CD8-positive, alpha-beta memory T cell (primary cell): ENCODE measurements at regions not wholly inside any gene's neighbourhood (a gene's known extent, or its start where the extent isn't known, plus 50 kb on each side); places are given as distances from the start of the nearest gene placed in this dataset.

ENCODE experiments used
- CTCF ChIA-PET: fragments of 350-600 bp; sonication (Branson Sonifier 250); formaldehyde crosslinking; loops from one replicate; lab custom pipeline; 2021; ENCODE audit warnings: antibody characterized with exemption; lab: Charles Lee
- POLR2A ChIA-PET: fragments of 350-600 bp; sonication (Branson Sonifier 250); formaldehyde crosslinking; loops from one replicate; lab custom pipeline; 2021; ENCODE audit warnings: antibody characterized with exemption; lab: Charles Lee
- DNase-seq, 5 donors: peaks; one replicate each; pipeline versions ENCODE4 v3.0.0 to v3.0.0-alpha.2; 2020 to 2022; ENCODE audit warnings: mixed read lengths in 1 of 5
- H3K27ac ChIP-seq: one replicate; pipeline ENCODE4 v1.7.0; 2013; ENCODE audit warnings: low read depth, mild to moderate bottlenecking, low read length, moderate library complexity
- H3K27me3 ChIP-seq: 2 replicates; pipeline ENCODE4 v1.7.0; 2013; ENCODE audit warnings: low read length, mild to moderate bottlenecking; ENCODE audit not compliant: insufficient read depth, poor library complexity, severe bottlenecking
- H3K36me3 ChIP-seq: 2 replicates; pipeline ENCODE4 v1.7.0; 2013; ENCODE audit warnings: mild to moderate bottlenecking, low read length, moderate library complexity; ENCODE audit not compliant: insufficient read depth
- H3K4me1 ChIP-seq: 2 replicates; pipeline ENCODE4 v1.7.0; 2013; ENCODE audit warnings: mild to moderate bottlenecking, low read length, moderate library complexity; ENCODE audit not compliant: insufficient read depth
- H3K4me3 ChIP-seq: 2 replicates; pipeline ENCODE4 v1.7.0; 2013; ENCODE audit warnings: mild to moderate bottlenecking, low read length
- H3K9me3 ChIP-seq: 2 replicates; pipeline ENCODE4 v1.7.0; 2013; ENCODE audit warnings: mild to moderate bottlenecking, low read length
- H3K27ac Mint-ChIP-seq, 8 donors: one replicate each; pipeline ENCODE4 v1.8.0; 2020 to 2021; ENCODE audit warnings: mixed read lengths in 8 of 8, mild to moderate bottlenecking in 6 of 8, inconsistent platforms in 3 of 8, moderate library complexity in 3 of 8
- H3K27me3 Mint-ChIP-seq, 2 donors: one replicate each; pipeline ENCODE4 v1.8.0; 2020 to 2021; ENCODE audit warnings: mixed read lengths in 2 of 2, mild to moderate bottlenecking in 1 of 2, moderate library complexity in 1 of 2
- H3K36me3 Mint-ChIP-seq, 3 donors: one replicate each; pipeline ENCODE4 v1.8.0; 2020 to 2021; ENCODE audit warnings: mixed read lengths in 3 of 3, inconsistent platforms in 1 of 3, mild to moderate bottlenecking in 1 of 3
- H3K4me1 Mint-ChIP-seq, 3 donors: one replicate each; pipeline ENCODE4 v1.8.0; 2020 to 2021; ENCODE audit warnings: mixed read lengths in 3 of 3, inconsistent platforms in 1 of 3, mild to moderate bottlenecking in 1 of 3
- H3K4me3 Mint-ChIP-seq, 7 donors: one replicate each; pipeline ENCODE4 v1.8.0; 2020 to 2021; ENCODE audit warnings: mixed read lengths in 7 of 7, mild to moderate bottlenecking in 6 of 7, moderate library complexity in 4 of 7, inconsistent platforms in 2 of 7
- H3K9me3 Mint-ChIP-seq, 5 donors: one replicate each; pipeline ENCODE4 v1.8.0; 2020 to 2022; ENCODE audit warnings: mixed read lengths in 5 of 5, mild to moderate bottlenecking in 3 of 5, moderate library complexity in 2 of 5, inconsistent platforms in 1 of 5

GRCh38 chr1:116454940-116455339 lies 81.9 kb downstream of the ATP1A1 start:
- H3K27ac Mint-ChIP-seq = no peak overlapping the region
- H3K27ac ChIP-seq = no peak overlapping the region
- no peaks in the 10 kb centered on the region for H3K36me3 Mint-ChIP-seq
- H3K9me3 ChIP-seq = no peaks in the 10 kb centered on the region
- no peaks in the 10 kb centered on the region for H3K27me3 ChIP-seq
- H3K36me3 ChIP-seq = no peaks in the 10 kb centered on the region
- DNase-seq = no peak
- no peaks in the 10 kb centered on the region for H3K4me1 ChIP-seq
- H3K4me1 Mint-ChIP-seq = no peaks in the 10 kb centered on the region
- no peak overlapping the region for H3K4me3 Mint-ChIP-seq
- no peaks in the 10 kb centered on the region for H3K9me3 Mint-ChIP-seq
- ChIA-PET CTCF (interaction anchor here (1.2 to 1.5 kb wide), 2 partner anchors 31 to 316 kb away, joined by 3 read pairs; no protein-coding TSS in a partner anchor), POLR2A (no interaction called here)
- no peak overlapping the region for H3K4me3 ChIP-seq
- peaks cover 0 to 9% of the 10 kb centered on the region in 2 donors for H3K27me3 Mint-ChIP-seq

GRCh38 chr1:116455509-116455908 lies 82.5 kb downstream of the ATP1A1 start:
- no peaks in the 10 kb centered on the region for H3K9me3 Mint-ChIP-seq

GRCh38 chr1:116457946-116458604 lies 85.0 kb downstream of the ATP1A1 start:
- H3K27me3 ChIP-seq = no peaks in the 10 kb centered on the region
- no peaks in the 10 kb centered on the region for H3K4me1 ChIP-seq
- Mint-ChIP-seq H3K27me3 (no peaks in the 10 kb centered on the region), H3K36me3 (no peaks in the 10 kb centered on the region), H3K27ac (no peak overlapping the region), H3K4me3 (no peak overlapping the region), H3K9me3 (no peaks in the 10 kb centered on the region), H3K4me1 (no peaks in the 10 kb centered on the region)
- H3K9me3 ChIP-seq = no peaks in the 10 kb centered on the region
- H3K27ac ChIP-seq = no peak overlapping the region
- ChIA-PET POLR2A (no interaction called here), CTCF (interaction anchor here (1.3 kb wide), 2 partner anchors 29 to 319 kb away, joined by 3 to 4 read pairs; no protein-coding TSS in a partner anchor)
- DNase-seq = no peak
- H3K36me3 ChIP-seq = no peaks in the 10 kb centered on the region
- H3K4me3 ChIP-seq = no peak overlapping the region

More at GRCh38 chr1:116455509-116455908, 82.5 kb downstream of the ATP1A1 start:
- peaks cover 0 to 3% of the 10 kb centered on the region in 2 donors for H3K27me3 Mint-ChIP-seq
- peak overlapping the region in 1 of 8 donors; percentile 58 for H3K27ac Mint-ChIP-seq
- Histone ChIP-seq H3K36me3 (no peaks in the 10 kb centered on the region), H3K27me3 (no peaks in the 10 kb centered on the region), H3K4me1 (no peaks in the 10 kb centered on the region), H3K4me3 (no peak overlapping the region), H3K27ac (no peak overlapping the region), H3K9me3 (no peaks in the 10 kb centered on the region)
- ChIA-PET CTCF (interaction anchor here (1.2 kb wide), 1 partner anchor 30 kb away, joined by 3 read pairs; no protein-coding TSS in a partner anchor), POLR2A (no interaction called here)
- DNase-seq = no peak
- no peaks in the 10 kb centered on the region for H3K36me3 Mint-ChIP-seq
- H3K4me1 Mint-ChIP-seq = no peaks in the 10 kb centered on the region
- H3K4me3 Mint-ChIP-seq = no peak overlapping the region

GRCh38 chr1:116458695-116459094 lies 85.7 kb downstream of the ATP1A1 start:
- ChIA-PET POLR2A (no interaction called here), CTCF (interaction anchor here (1.3 kb wide), 1 partner anchor 29 kb away, joined by 3 read pairs; no protein-coding TSS in a partner anchor)
- Mint-ChIP-seq H3K36me3 (no peaks in the 10 kb centered on the region), H3K9me3 (no peaks in the 10 kb centered on the region), H3K4me3 (no peak overlapping the region), H3K4me1 (no peaks in the 10 kb centered on the region), H3K27ac (no peak overlapping the region), H3K27me3 (no peaks in the 10 kb centered on the region)
- Histone ChIP-seq H3K4me3 (no peak overlapping the region), H3K9me3 (no peaks in the 10 kb centered on the region), H3K4me1 (no peaks in the 10 kb centered on the region), H3K27me3 (no peaks in the 10 kb centered on the region), H3K27ac (no peak overlapping the region), H3K36me3 (no peaks in the 10 kb centered on the region)
- no peak for DNase-seq

GRCh38 chr1:116460261-116460660 lies 87.2 kb downstream of the ATP1A1 start:
- no peaks in the 10 kb centered on the region for H3K36me3 Mint-ChIP-seq
- H3K4me3 Mint-ChIP-seq = no peak overlapping the region
- Histone ChIP-seq H3K4me1 (no peaks in the 10 kb centered on the region), H3K27ac (no peak overlapping the region), H3K36me3 (no peaks in the 10 kb centered on the region), H3K4me3 (no peak overlapping the region), H3K27me3 (no peaks in the 10 kb centered on the region), H3K9me3 (no peaks in the 10 kb centered on the region)
- no peaks in the 10 kb centered on the region for H3K9me3 Mint-ChIP-seq
- H3K27ac Mint-ChIP-seq = no peak overlapping the region
- H3K4me1 Mint-ChIP-seq = no peaks in the 10 kb centered on the region
- no peak for DNase-seq
- ChIA-PET CTCF (no interaction called here), POLR2A (no interaction called here)
- no peaks in the 10 kb centered on the region for H3K27me3 Mint-ChIP-seq

- H3K36me3 ChIP-seq = no peaks in the 10 kb centered on the region
- H3K9me3 ChIP-seq = no peaks in the 10 kb centered on the region
- H3K27me3 ChIP-seq = no peaks in the 10 kb centered on the region
- H3K4me1 Mint-ChIP-seq = no peaks in the 10 kb centered on the region
- no peak overlapping the region for H3K4me3 Mint-ChIP-seq
- H3K4me3 ChIP-seq = no peak overlapping the region
- no peaks in the 10 kb centered on the region for H3K9me3 Mint-ChIP-seq
- ChIA-PET CTCF (no interaction called here), POLR2A (no interaction called here)
- H3K4me1 ChIP-seq = no peaks in the 10 kb centered on the region
- peaks cover 0 to 5% of the 10 kb centered on the region in 2 donors for H3K27me3 Mint-ChIP-seq
- H3K27ac Mint-ChIP-seq = peak overlapping the region in 1 of 8 donors; percentile 17
- no peak for DNase-seq
- no peaks in the 10 kb centered on the region for H3K36me3 Mint-ChIP-seq
- H3K27ac ChIP-seq = no peak overlapping the region
Measured at GRCh38 chr1:116460783-116461376, 87.8 kb downstream of the ATP1A1 start.

- H3K27me3 Mint-ChIP-seq = peaks cover 0 to 5% of the 10 kb centered on the region in 2 donors
- H3K4me1 Mint-ChIP-seq = no peaks in the 10 kb centered on the region
- no peak overlapping the region for H3K4me3 ChIP-seq
- no peaks in the 10 kb centered on the region for H3K36me3 Mint-ChIP-seq
- H3K4me1 ChIP-seq = no peaks in the 10 kb centered on the region
- no peak for DNase-seq
- no peak overlapping the region for H3K27ac Mint-ChIP-seq
- H3K27ac ChIP-seq = no peak overlapping the region
- CTCF ChIA-PET = interaction anchor here (1.3 to 1.4 kb wide), 2 partner anchors 24 to 55 kb away, joined by 3 to 4 read pairs; no protein-coding TSS in a partner anchor
- no peak overlapping the region for H3K4me3 Mint-ChIP-seq
- H3K27me3 ChIP-seq = no peaks in the 10 kb centered on the region
- no peaks in the 10 kb centered on the region for H3K9me3 Mint-ChIP-seq
- H3K36me3 ChIP-seq = no peaks in the 10 kb centered on the region
- H3K9me3 ChIP-seq = no peaks in the 10 kb centered on the region
- POLR2A ChIA-PET = no interaction called here
Measured at GRCh38 chr1:116461723-116462122, 88.7 kb downstream of the ATP1A1 start.

GRCh38 chr1:116462722-116463121 lies 89.7 kb downstream of the ATP1A1 start:
- Mint-ChIP-seq H3K27ac (no peak overlapping the region), H3K4me1 (no peaks in the 10 kb centered on the region), H3K27me3 (peaks cover 0 to 5% of the 10 kb centered on the region in 2 donors), H3K36me3 (no peaks in the 10 kb centered on the region), H3K9me3 (no peaks in the 10 kb centered on the region), H3K4me3 (no peak overlapping the region)
- Histone ChIP-seq H3K27me3 (no peaks in the 10 kb centered on the region), H3K4me3 (no peak overlapping the region), H3K27ac (no peak overlapping the region), H3K4me1 (no peaks in the 10 kb centered on the region), H3K36me3 (no peaks in the 10 kb centered on the region), H3K9me3 (no peaks in the 10 kb centered on the region)
- POLR2A ChIA-PET = no interaction called here
- DNase-seq = no peak
- CTCF ChIA-PET = interaction anchor here (1.3 to 1.4 kb wide), 2 partner anchors 23 to 56 kb away, joined by 3 to 4 read pairs; no protein-coding TSS in a partner anchor
